ENCODE measurements at regions not wholly inside any gene's neighbourhood (a gene's known extent, or its start where the extent isn't known, plus 50 kb on each side); places are given as distances from the start of the nearest gene placed in this dataset.
"Not testable (repeated sequence)": the region's sequence is repeated elsewhere in the genome, so short reads cannot be mapped to it uniquely, and the experiment has no call there.

GRCh38 chr2:87680691-87681090 lies 67.2 kb upstream of the PLGLB2 start:
- H3K27ac ChIP-seq (ENCODE audit: low read length); H3K4me1 ChIP-seq (ENCODE audit: control insufficient read depth, insufficient read depth, low read length); intact Hi-C loops (cut with DNase I); DNase-seq; H3K27me3 ChIP-seq (ENCODE audit: control insufficient read depth, insufficient read depth); H3K4me3 ChIP-seq (ENCODE audit: low read length); ATAC-seq; H3K9me3 ChIP-seq (ENCODE audit: control insufficient read depth, low read length): not testable (repeated sequence)
- 100% methylated on average over 1 of the region's 1 CpG for WGBS

DNA sequence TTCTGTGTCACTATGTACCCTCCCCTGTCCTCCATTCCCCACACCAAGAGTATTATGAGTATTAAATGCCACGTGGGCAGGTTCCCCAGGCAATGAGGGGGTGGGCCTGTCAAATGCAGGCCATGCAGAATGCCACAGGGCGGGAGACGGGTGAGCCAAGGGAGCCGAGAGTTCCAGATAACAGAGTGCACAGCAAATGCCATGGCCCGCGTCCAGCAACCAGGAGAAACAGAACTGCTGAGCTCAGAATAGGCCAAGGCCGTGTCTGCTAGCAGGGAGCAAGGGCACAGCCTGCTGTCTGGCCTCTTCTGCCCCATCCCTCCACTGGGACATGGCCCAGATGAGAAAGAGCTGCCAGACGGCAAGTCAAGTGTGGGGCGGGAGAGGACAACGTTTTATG lies 64.4 kb upstream of the PLGLB2 start:
- 43% methylated on average over 10 of the region's 10 CpGs for WGBS
- intact Hi-C loops (cut with DNase I); H3K4me3 ChIP-seq (ENCODE audit: low read length); H3K4me1 ChIP-seq (ENCODE audit: control insufficient read depth, insufficient read depth, low read length); H3K27ac ChIP-seq (ENCODE audit: low read length); H3K9me3 ChIP-seq (ENCODE audit: control insufficient read depth, low read length); H3K27me3 ChIP-seq (ENCODE audit: control insufficient read depth, insufficient read depth): not testable (repeated sequence)
- DNase-seq (peak; percentile 63 to 92 (median 91)), ATAC-seq (peak; percentile 96 to 97)

DNA sequence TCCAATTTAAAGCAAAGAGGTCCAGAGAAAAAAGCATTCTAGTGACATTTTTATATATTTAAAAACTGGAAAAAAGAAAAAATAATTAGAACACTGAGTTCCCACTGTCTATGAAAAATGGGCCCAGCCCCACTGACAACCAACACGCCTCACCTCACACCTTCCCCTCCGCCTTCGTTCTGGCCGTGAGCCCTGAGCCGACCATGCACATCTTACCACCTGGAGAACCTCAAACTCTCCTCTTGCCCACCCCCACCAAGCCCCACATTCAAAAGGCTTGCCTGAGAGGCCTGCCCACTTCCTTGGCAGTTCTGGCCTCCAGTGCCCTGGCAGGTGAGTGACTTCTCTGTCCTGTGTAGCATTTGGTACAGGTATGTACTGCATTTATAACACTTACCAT lies 63.9 kb upstream of the PLGLB2 start:
- intact Hi-C loops (cut with DNase I); H3K27me3 ChIP-seq (ENCODE audit: control insufficient read depth, insufficient read depth); ATAC-seq; H3K4me3 ChIP-seq (ENCODE audit: low read length); H3K9me3 ChIP-seq (ENCODE audit: control insufficient read depth, low read length); H3K4me1 ChIP-seq (ENCODE audit: control insufficient read depth, insufficient read depth, low read length): not testable (repeated sequence)
- H3K27ac ChIP-seq (ENCODE audit: low read length): peak overlapping the region; percentile 13
- WGBS: 67% methylated on average over 5 of the region's 5 CpGs
- peak in 1 of 3 donors; percentile 58 for DNase-seq

- intact Hi-C loops (cut with DNase I); H3K4me3 ChIP-seq (ENCODE audit: low read length); H3K27me3 ChIP-seq (ENCODE audit: control insufficient read depth, insufficient read depth); ATAC-seq; H3K4me1 ChIP-seq (ENCODE audit: control insufficient read depth, insufficient read depth, low read length); H3K9me3 ChIP-seq (ENCODE audit: control insufficient read depth, low read length); H3K27ac ChIP-seq (ENCODE audit: low read length): not testable (repeated sequence)
- peak in 2 of 3 donors; percentile 9 to 49 for DNase-seq
- WGBS: 67% methylated on average over 9 of the region's 11 CpGs
Measured at GRCh38 chr2:87685558-87685957, 62.3 kb upstream of the PLGLB2 start.

DNA sequence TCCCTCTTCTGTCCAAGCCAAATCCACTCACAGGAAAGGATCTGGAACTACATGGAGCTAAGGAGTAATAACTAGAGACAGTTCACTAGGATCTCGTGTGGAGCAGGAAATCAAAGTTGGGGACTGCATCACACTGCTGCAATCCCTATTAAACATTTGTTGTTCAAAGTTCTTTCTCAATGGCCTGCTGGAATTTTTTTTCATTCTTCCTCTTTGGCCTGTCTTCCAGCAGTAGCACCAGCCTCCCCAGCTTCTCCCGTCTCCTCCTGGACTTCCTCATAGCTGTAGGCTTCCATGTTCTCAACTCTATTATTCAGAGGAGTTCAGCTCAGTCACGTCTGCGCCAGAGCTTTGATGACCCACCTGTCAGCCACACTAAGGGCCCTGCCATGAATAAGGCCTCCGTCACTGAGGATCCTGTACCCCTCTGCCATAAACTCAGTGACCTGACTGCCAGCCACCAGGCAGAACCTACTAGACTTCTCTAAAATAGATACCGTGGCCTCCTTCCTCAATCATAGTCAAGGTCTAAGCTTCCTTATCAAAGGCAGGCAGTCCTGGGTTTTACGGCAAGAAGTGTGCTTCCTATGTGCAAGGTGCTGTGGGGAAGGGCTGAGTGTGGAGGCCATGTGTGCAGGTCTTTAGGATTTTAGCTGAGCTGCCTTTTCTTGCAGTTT lies 60.9 kb upstream of the PLGLB2 start:
- ATAC-seq; H3K9me3 ChIP-seq (ENCODE audit: control insufficient read depth, low read length); H3K4me3 ChIP-seq (ENCODE audit: low read length); DNase-seq; intact Hi-C loops (cut with DNase I); H3K27ac ChIP-seq (ENCODE audit: low read length); H3K27me3 ChIP-seq (ENCODE audit: control insufficient read depth, insufficient read depth); H3K4me1 ChIP-seq (ENCODE audit: control insufficient read depth, insufficient read depth, low read length): not testable (repeated sequence)
- WGBS: no CpG with 5 or more reads among the region's 7 CpGs

- H3K4me1 ChIP-seq (ENCODE audit: control insufficient read depth, insufficient read depth, low read length); H3K27me3 ChIP-seq (ENCODE audit: control insufficient read depth, insufficient read depth); H3K27ac ChIP-seq (ENCODE audit: low read length); H3K4me3 ChIP-seq (ENCODE audit: low read length); H3K9me3 ChIP-seq (ENCODE audit: control insufficient read depth, low read length); ATAC-seq; intact Hi-C loops (cut with DNase I): not testable (repeated sequence)
- 52% methylated on average over 4 of the region's 7 CpGs for WGBS
- peak in 1 of 3 donors; percentile 3 for DNase-seq
Measured at GRCh38 chr2:87687550-87688270, 60.2 kb upstream of the PLGLB2 start.

GRCh38 chr2:87691899-87692592 lies 55.8 kb upstream of the PLGLB2 start:
- DNase-seq; intact Hi-C loops (cut with DNase I); H3K9me3 ChIP-seq (ENCODE audit: control insufficient read depth, low read length); H3K4me1 ChIP-seq (ENCODE audit: control insufficient read depth, insufficient read depth, low read length); H3K27me3 ChIP-seq (ENCODE audit: control insufficient read depth, insufficient read depth); H3K4me3 ChIP-seq (ENCODE audit: low read length); ATAC-seq; H3K27ac ChIP-seq (ENCODE audit: low read length): not testable (repeated sequence)
- WGBS: 75% methylated on average over 1 of the region's 1 CpG

- DNase-seq; H3K27ac ChIP-seq (ENCODE audit: low read length); ATAC-seq; intact Hi-C loops (cut with DNase I); H3K4me3 ChIP-seq (ENCODE audit: low read length); H3K27me3 ChIP-seq (ENCODE audit: control insufficient read depth, insufficient read depth); H3K9me3 ChIP-seq (ENCODE audit: control insufficient read depth, low read length); H3K4me1 ChIP-seq (ENCODE audit: control insufficient read depth, insufficient read depth, low read length): not testable (repeated sequence)
- 84% methylated on average over 2 of the region's 2 CpGs for WGBS
Measured at GRCh38 chr2:87692914-87693313, 55.0 kb upstream of the PLGLB2 start.

DNA sequence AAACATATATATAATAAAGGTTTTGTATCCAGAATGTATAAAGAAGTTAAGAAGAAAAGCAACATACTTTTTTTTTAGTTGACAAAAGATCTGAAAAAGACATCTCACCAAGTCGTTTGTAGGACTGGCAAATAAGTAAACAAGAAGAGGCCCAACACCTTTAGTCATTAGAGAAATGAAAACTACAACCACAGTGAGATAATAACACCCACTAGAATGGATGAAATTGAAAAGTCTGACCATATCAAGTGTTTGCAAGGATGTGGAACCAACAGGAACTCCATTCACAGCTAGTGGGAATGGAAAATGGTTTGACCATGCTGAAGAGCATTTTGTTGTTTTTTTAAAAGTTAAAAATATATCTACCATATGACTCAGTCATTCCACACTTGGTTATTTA lies 54.0 kb upstream of the PLGLB2 start:
- intact Hi-C loops (cut with DNase I); ATAC-seq; H3K27me3 ChIP-seq (ENCODE audit: control insufficient read depth, insufficient read depth); H3K4me1 ChIP-seq (ENCODE audit: control insufficient read depth, insufficient read depth, low read length); DNase-seq; H3K9me3 ChIP-seq (ENCODE audit: control insufficient read depth, low read length); H3K27ac ChIP-seq (ENCODE audit: low read length); H3K4me3 ChIP-seq (ENCODE audit: low read length): not testable (repeated sequence)
- WGBS: no CpG with 5 or more reads among the region's 1 CpG

DNA sequence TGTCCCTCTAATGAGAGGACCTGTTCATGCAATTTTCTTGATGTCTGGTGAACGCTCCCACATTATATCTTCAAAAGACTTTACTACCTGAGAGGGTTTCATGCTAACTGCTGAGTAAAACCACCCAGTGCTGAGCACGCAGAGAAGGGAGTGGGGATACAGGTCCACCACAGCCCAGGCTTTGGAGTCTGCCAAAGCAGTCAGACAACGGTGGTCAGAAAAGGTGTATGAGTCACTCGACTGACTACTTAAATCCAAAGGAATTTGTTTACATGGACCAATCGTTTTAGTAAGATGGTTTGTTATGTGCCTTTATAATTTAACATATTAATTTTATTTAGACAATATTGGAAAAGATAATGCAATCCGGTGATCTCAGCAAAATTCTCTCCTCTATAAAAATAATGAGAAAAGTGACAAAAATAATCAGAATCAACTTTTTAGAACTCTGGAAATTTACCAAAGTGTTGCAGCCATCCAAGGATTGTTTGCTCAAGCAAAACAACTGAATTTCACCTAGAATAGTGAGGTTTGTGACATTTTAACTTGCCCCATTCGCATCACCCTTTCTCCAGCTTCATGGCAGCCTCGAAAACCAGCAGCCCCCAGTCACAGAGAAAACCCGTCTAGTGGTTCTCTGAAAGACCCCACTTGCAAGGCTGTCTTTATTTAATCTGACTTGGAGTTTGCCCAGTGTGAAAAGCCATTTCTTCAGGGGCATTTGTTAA lies 52.1 kb upstream of the PLGLB2 start:
- H3K4me3 ChIP-seq (ENCODE audit: low read length); ATAC-seq; H3K4me1 ChIP-seq (ENCODE audit: control insufficient read depth, insufficient read depth, low read length); intact Hi-C loops (cut with DNase I); DNase-seq; H3K9me3 ChIP-seq (ENCODE audit: control insufficient read depth, low read length); H3K27me3 ChIP-seq (ENCODE audit: control insufficient read depth, insufficient read depth); H3K27ac ChIP-seq (ENCODE audit: low read length): not testable (repeated sequence)
- 90% methylated on average over 8 of the region's 9 CpGs for WGBS
